B cell (primary cell): ENCODE measurements at regions not wholly inside any gene's neighbourhood (a gene's known extent, or its start where the extent isn't known, plus 50 kb on each side); places are given as distances from the start of the nearest gene placed in this dataset.

Source experiments
- ATAC-seq: fragments of 200-7000 bp; cut with Tn5 transposase; one replicate; pipeline ENCODE4 v1.10.0; 2021; ENCODE audit warnings: low read depth, mild to moderate bottlenecking, moderate number of reproducible peaks, moderate library complexity
- CTCF ChIA-PET: fragments of 350-600 bp; sonication (Branson Sonifier 250); formaldehyde crosslinking; loops from one replicate; lab custom pipeline; 2021; ENCODE audit warnings: antibody characterized with exemption, inconsistent platforms; lab: Charles Lee
- POLR2A ChIA-PET: fragments of 350-600 bp; sonication (Branson Sonifier 250); formaldehyde crosslinking; loops from one replicate; lab custom pipeline; 2021; ENCODE audit warnings: antibody characterized with exemption; lab: Charles Lee
- DNase-seq: peaks from one replicate; pipeline ENCODE4 v3.0.0; 2013
- H2AFZ ChIP-seq: 2 replicates; pipeline ENCODE4 v1.6.1; 2012; ENCODE audit warnings: mild to moderate bottlenecking, low read depth, low read length; ENCODE audit not compliant: insufficient read depth, poor library complexity, severe bottlenecking
- H3K27ac ChIP-seq, 2 donors: 1 replicate in 1 of 2; 2 replicates in 1 of 2; pipeline ENCODE4 v1.5.1; 2012 to 2013; ENCODE audit warnings: low read length in 2 of 2, mild to moderate bottlenecking in 2 of 2, moderate library complexity in 1 of 2
- H3K27me3 ChIP-seq, 4 experiments: fragments of 200-600 bp in 1 of 4; sonication (generic) in 1 of 4; replicated peaks in 1 of 4; 1 replicate in 2 of 4; 2 replicates in 2 of 4; pipeline versions ENCODE4 v1.6.1 to v1.7.0; 2013 to 2016; ENCODE audit warnings: low read length in 3 of 4, mild to moderate bottlenecking in 2 of 4, mixed read lengths in 1 of 4, moderate library complexity in 1 of 4; ENCODE audit not compliant: insufficient read depth in 4 of 4, control insufficient read depth in 3 of 4; ENCODE audit errors: control extremely low read depth in 1 of 4
- H3K36me3 ChIP-seq, 2 experiments: replicated peaks in 1 of 2; 1 replicate in 1 of 2; 2 replicates in 1 of 2; pipeline versions ENCODE4 v1.6.1 to v1.7.1; 2013; ENCODE audit warnings: low read length in 1 of 2; ENCODE audit not compliant: insufficient read depth in 2 of 2, control insufficient read depth in 1 of 2; ENCODE audit errors: control extremely low read depth in 1 of 2, extremely low read depth in 1 of 2
- H3K4me1 ChIP-seq, 2 donors: fragments of 200-600 bp in 1 of 2; sonication (generic) in 1 of 2; 1 replicate in 1 of 2; 2 replicates in 1 of 2; pipeline versions ENCODE4 v1.5.1 to v1.6.1; 2013 to 2017; ENCODE audit warnings: low read length in 2 of 2; ENCODE audit not compliant: control insufficient read depth in 2 of 2, insufficient read depth in 2 of 2
- H3K4me2 ChIP-seq: replicated peaks from 2 replicates; pipeline ENCODE3; 2012; ENCODE audit warnings: mild to moderate bottlenecking, low read depth, low read length; ENCODE audit not compliant: poor library complexity, severe bottlenecking
- H3K4me3 ChIP-seq, 5 experiments: fragments of 200-600 bp in 1 of 5; sonication (generic) in 1 of 5; 1 replicate in 3 of 5; 2 replicates in 2 of 5; pipeline versions ENCODE4 v1.5.1 to v1.7.0; 2011 to 2016; ENCODE audit warnings: low read length in 4 of 5, mild to moderate bottlenecking in 4 of 5, low read depth in 2 of 5, control low read depth in 1 of 5, moderate library complexity in 1 of 5; ENCODE audit not compliant: insufficient read depth in 1 of 5; ENCODE audit errors: control extremely low read depth in 1 of 5, extremely low read depth in 1 of 5
- H3K79me2 ChIP-seq: fragments of 200-600 bp; sonication (generic); one replicate; pipeline ENCODE4 v1.6.0; 2016; ENCODE audit warnings: low read length; ENCODE audit not compliant: control insufficient read depth, insufficient read depth
- H3K9ac ChIP-seq: fragments of 200-600 bp; sonication (generic); 2 replicates; pipeline ENCODE4 v1.6.1; 2017; ENCODE audit warnings: mild to moderate bottlenecking, low read length, moderate library complexity
- H3K9me3 ChIP-seq, 3 donors: one replicate each; pipeline versions ENCODE4 v1.6.1 to v1.7.1; 2013; ENCODE audit warnings: low read length in 2 of 3; ENCODE audit not compliant: control insufficient read depth in 2 of 3, insufficient read depth in 1 of 3; ENCODE audit errors: control extremely low read depth in 1 of 3
- H4K20me1 ChIP-seq: 2 replicates; pipeline ENCODE4 v1.6.0; 2012; ENCODE audit warnings: mild to moderate bottlenecking, low read length; ENCODE audit not compliant: insufficient read depth, control insufficient read depth, poor library complexity, severe bottlenecking
- H3K27ac Mint-ChIP-seq: one replicate; pipeline ENCODE4 v1.8.0; 2021; ENCODE audit warnings: mixed read lengths
- H3K27me3 Mint-ChIP-seq: one replicate; pipeline ENCODE4 v1.8.0; 2021; ENCODE audit warnings: mixed read lengths
- H3K4me1 Mint-ChIP-seq: one replicate; pipeline ENCODE4 v1.8.0; 2021; ENCODE audit warnings: mixed read lengths
- H3K4me3 Mint-ChIP-seq: one replicate; pipeline ENCODE4 v1.8.0; 2021; ENCODE audit warnings: mixed read lengths
- H3K9me3 Mint-ChIP-seq: one replicate; pipeline ENCODE4 v1.8.0; 2022; ENCODE audit warnings: mixed read lengths; ENCODE audit not compliant: insufficient read depth
- CTCF ChIP-seq: fragments of 200-600 bp; IDR thresholded peaks from one replicate; pipeline ENCODE4 v1.8.0; 2022; ENCODE audit warnings: antibody characterized with exemption, mild to moderate bottlenecking
- EZH2 ChIP-seq: IDR thresholded peaks from 2 replicates; pipeline ENCODE4 v1.6.1; 2012; ENCODE audit warnings: borderline replicate concordance, low read depth, mild to moderate bottlenecking, moderate library complexity, low read length; ENCODE audit not compliant: insufficient read depth, poor library complexity, severe bottlenecking
- WGBS: methylation state at CpG from one replicate; pipeline ENCODE4 v1.1.5; 2013; ENCODE audit warnings: missing lambda C conversion rate; ENCODE audit not compliant: insufficient coverage; 5-methylcytosine and 5-hydroxymethylcytosine counted together
- intact Hi-C: fragments of 100-400 bp; cut with micrococcal nuclease; formaldehyde crosslinking; loops from one replicate; pipeline ENCODE4 v1.10.0; 2022

- Histone ChIP-seq H3K9me3 (no peaks in the 10 kb centered on the region), H3K27me3 (no peaks in the 10 kb centered on the region), H4K20me1 (no peaks in the 10 kb centered on the region), H3K4me3 (no peak overlapping the region), H3K4me1 (no peaks in the 10 kb centered on the region), H3K36me3 (no peaks in the 10 kb centered on the region), H3K79me2 (no peaks in the 10 kb centered on the region), H3K9ac (no peak overlapping the region), H3K4me2 (no peak overlapping the region), H3K27ac (no peak overlapping the region), H2AFZ (no peak overlapping the region)
- no peaks in the 10 kb centered on the region for H3K9me3 Mint-ChIP-seq
- intact Hi-C loops = no loop called here
- ChIA-PET POLR2A (no interaction called here), CTCF (no interaction called here)
- no CpG with 5 or more reads among the region's 2 CpGs for WGBS
- TF ChIP-seq EZH2 (no peak), CTCF (no peak)
- no peak overlapping the region for H3K27ac Mint-ChIP-seq
- ATAC-seq = no peak
- DNase-seq = no peak
- no peaks in the 10 kb centered on the region for H3K27me3 Mint-ChIP-seq
- no peaks in the 10 kb centered on the region for H3K4me1 Mint-ChIP-seq
- no peak overlapping the region for H3K4me3 Mint-ChIP-seq
These were observed 149.2 kb upstream of the REG3G start for GRCh38 chr2:78876316-78876688.

- H3K4me1 ChIP-seq = no peaks in the 10 kb centered on the region
- POLR2A ChIA-PET = no interaction called here
- TF ChIP-seq EZH2 (no peak), CTCF (no peak)
- no peak overlapping the region for H2AFZ ChIP-seq
- H3K27me3 ChIP-seq = no peaks in the 10 kb centered on the region
- no peaks in the 10 kb centered on the region for H3K27me3 Mint-ChIP-seq
- H3K9me3 Mint-ChIP-seq = no peaks in the 10 kb centered on the region
- no peak overlapping the region for H3K9ac ChIP-seq
- no peak overlapping the region for H3K27ac Mint-ChIP-seq
- H3K79me2 ChIP-seq = no peaks in the 10 kb centered on the region
- no peak for ATAC-seq
- no peaks in the 10 kb centered on the region for H3K4me1 Mint-ChIP-seq
- WGBS = no CpG with 5 or more reads among the region's 1 CpG
- intact Hi-C loops = no loop called here
- DNase-seq = no peak
- CTCF ChIA-PET = no interaction called here
- no peaks in the 10 kb centered on the region for H4K20me1 ChIP-seq
- H3K4me3 Mint-ChIP-seq = no peak overlapping the region
- peaks cover 0 to under 1% (median 0%) of the 10 kb centered on the region in 3 donors for H3K9me3 ChIP-seq
- H3K4me3 ChIP-seq = no peak overlapping the region
- no peaks in the 10 kb centered on the region for H3K36me3 ChIP-seq
- H3K4me2 ChIP-seq = no peak overlapping the region
- H3K27ac ChIP-seq = no peak overlapping the region
These were observed 138.1 kb upstream of the REG3G start for GRCh38 chr2:78887446-78887845.
